WTC11 (cell line): ENCODE measurements at regions not wholly inside any gene's neighbourhood (a gene's known extent, or its start where the extent isn't known, plus 50 kb on each side); places are given as distances from the start of the nearest gene placed in this dataset.

Experiments
- ATAC-seq: fragments of 200-7000 bp; cut with Tn5 transposase; 2 replicates; pipeline ENCODE4 v1.10.0; 2021; ENCODE audit warnings: mild to moderate bottlenecking, moderate library complexity
- CTCF ChIA-PET: fragments of 300-600 bp; sonication (Branson Sonifier 250); formaldehyde crosslinking; loops from one replicate; lab custom pipeline; 2021; ENCODE audit warnings: antibody characterized with exemption; lab: Charles Lee
- POLR2A ChIA-PET: fragments of 350-600 bp; sonication (Branson Sonifier 250); formaldehyde crosslinking; loops from one replicate; lab custom pipeline; 2021; ENCODE audit warnings: antibody characterized with exemption; lab: Charles Lee
- DNase-seq: peaks from one replicate; pipeline ENCODE4 v3.0.0; 2021; ENCODE audit warnings: low spot score
- H3K27ac Mint-ChIP-seq: 2 replicates; pipeline ENCODE4 v1.8.0; 2021; ENCODE audit warnings: mixed read lengths
- H3K27me3 Mint-ChIP-seq: 2 replicates; pipeline ENCODE4 v1.8.0; 2021; ENCODE audit warnings: low read depth, mild to moderate bottlenecking, moderate library complexity, mixed read lengths
- H3K36me3 Mint-ChIP-seq: 2 replicates; pipeline ENCODE4 v1.8.0; 2021; ENCODE audit warnings: mixed read lengths
- H3K4me1 Mint-ChIP-seq: 2 replicates; pipeline ENCODE4 v1.8.0; 2022; ENCODE audit warnings: mixed read lengths
- H3K4me3 Mint-ChIP-seq: 2 replicates; pipeline ENCODE4 v1.8.0; 2021; ENCODE audit warnings: mild to moderate bottlenecking, moderate library complexity, mixed read lengths
- H3K9me3 Mint-ChIP-seq: 2 replicates; pipeline ENCODE4 v1.8.0; 2021; ENCODE audit warnings: mixed read lengths
- ARID4B ChIP-seq: sonication (generic); formaldehyde crosslinking; IDR thresholded peaks from 2 replicates; pipeline ENCODE4 v1.8.0; 2023; ENCODE audit warnings: missing genetic modification reagents, mild to moderate bottlenecking, borderline replicate concordance
- ATF6 ChIP-seq: sonication (generic); formaldehyde crosslinking; IDR thresholded peaks from 2 replicates; pipeline ENCODE4 v1.8.1; 2023; ENCODE audit warnings: mild to moderate bottlenecking, missing genetic modification reagents
- CREM ChIP-seq: sonication (generic); formaldehyde crosslinking; IDR thresholded peaks from 2 replicates; pipeline ENCODE4 v1.8.1; 2022; ENCODE audit warnings: mild to moderate bottlenecking, missing genetic modification reagents, moderate library complexity
- E2F5 ChIP-seq: sonication (generic); formaldehyde crosslinking; IDR thresholded peaks from 2 replicates; pipeline ENCODE4 v1.8.1; 2022; ENCODE audit warnings: mild to moderate bottlenecking, moderate library complexity, missing genetic modification reagents
- ELF4 ChIP-seq: sonication (generic); formaldehyde crosslinking; IDR thresholded peaks from 2 replicates; pipeline ENCODE4 v1.8.1; 2022; ENCODE audit warnings: low read depth, mild to moderate bottlenecking, moderate library complexity, missing genetic modification reagents
- KAT7 ChIP-seq: sonication (generic); formaldehyde crosslinking; IDR thresholded peaks from 2 replicates; pipeline ENCODE4 v1.8.1; 2023; ENCODE audit warnings: missing genetic modification reagents, mild to moderate bottlenecking, borderline replicate concordance
- MXD4 ChIP-seq: fragments of 250-450 bp; sonication (Bioruptor Pico); IDR thresholded peaks from 2 replicates; pipeline ENCODE4 v1.8.0; 2021; ENCODE audit warnings: mild to moderate bottlenecking, moderate library complexity, borderline replicate concordance
- NFE2L1 ChIP-seq: sonication (generic); formaldehyde crosslinking; IDR thresholded peaks from 2 replicates; pipeline ENCODE4 v1.8.1; 2023; ENCODE audit warnings: missing genetic modification reagents
- NR1H2 ChIP-seq: sonication (generic); formaldehyde crosslinking; IDR thresholded peaks from 2 replicates; pipeline ENCODE4 v1.9.0; 2021; ENCODE audit warnings: mild to moderate bottlenecking, moderate library complexity, missing genetic modification reagents
- RELA ChIP-seq: sonication (generic); formaldehyde crosslinking; IDR thresholded peaks from 2 replicates; pipeline ENCODE4 v1.8.1; 2022; ENCODE audit warnings: missing genetic modification reagents, mild to moderate bottlenecking, borderline replicate concordance
- STAT6 ChIP-seq: sonication (generic); formaldehyde crosslinking; conservative IDR thresholded peaks from 2 replicates; pipeline ENCODE4 v1.8.1; 2023; ENCODE audit warnings: mild to moderate bottlenecking, low read depth, missing genetic modification reagents, moderate library complexity
- TCF7 ChIP-seq: sonication (generic); formaldehyde crosslinking; IDR thresholded peaks from 2 replicates; pipeline ENCODE4 v1.8.0; 2022; ENCODE audit warnings: mild to moderate bottlenecking, low read depth, missing genetic modification reagents, moderate library complexity
- TEAD1 ChIP-seq: sonication (generic); formaldehyde crosslinking; IDR thresholded peaks from 2 replicates; pipeline ENCODE4 v1.8.0; 2022; ENCODE audit warnings: mild to moderate bottlenecking, missing genetic modification reagents
- ZMAT4 ChIP-seq: fragments of 250-450 bp; sonication (Bioruptor Pico); IDR thresholded peaks from 2 replicates; pipeline ENCODE4 v1.9.0; 2021; ENCODE audit warnings: mild to moderate bottlenecking
- ZNF121 ChIP-seq: sonication (generic); formaldehyde crosslinking; IDR thresholded peaks from 2 replicates; pipeline ENCODE4 v1.8.0; 2023; ENCODE audit warnings: missing genetic modification reagents
- ZNF138 ChIP-seq: sonication (generic); formaldehyde crosslinking; conservative IDR thresholded peaks from 2 replicates; pipeline ENCODE4 v1.8.1; 2022; ENCODE audit warnings: mild to moderate bottlenecking, moderate library complexity, missing genetic modification reagents
- ZNF416 ChIP-seq: fragments of 250-450 bp; sonication (Bioruptor Pico); IDR thresholded peaks from 2 replicates; pipeline ENCODE4 v1.9.0; 2021; ENCODE audit warnings: mild to moderate bottlenecking, inconsistent platforms

- Mint-ChIP-seq H3K36me3 (no peaks in the 10 kb centered on the region), H3K9me3 (no peaks in the 10 kb centered on the region; the same call in 1 of the 2 replicates), H3K27me3 (no peaks in the 10 kb centered on the region), H3K4me1 (peaks cover 12% of the 10 kb centered on the region), H3K27ac (no peak overlapping the region), H3K4me3 (no peak overlapping the region)
- TF ChIP-seq ZMAT4 (CRISPR knock-in tag) (no peak), CREM (CRISPR knock-in tag) (no peak), KAT7 (no peak), TCF7 (CRISPR knock-in tag) (no peak), ATF6 (CRISPR knock-in tag) (no peak), STAT6 (CRISPR knock-in tag) (no peak), E2F5 (no peak), ZNF121 (CRISPR knock-in tag) (no peak), MXD4 (CRISPR knock-in tag) (no peak)
- ATAC-seq: no peak
- no peak for DNase-seq
- ChIA-PET POLR2A (no interaction called here), CTCF (no interaction called here)
Observed at GRCh38 chr6:134510142-134510541, 192.2 kb upstream of the SGK1 start.

- Mint-ChIP-seq H3K4me3 (no peak overlapping the region), H3K9me3 (no peaks in the 10 kb centered on the region; the same call in 1 of the 2 replicates), H3K4me1 (peaks cover 7% of the 10 kb centered on the region), H3K36me3 (no peaks in the 10 kb centered on the region), H3K27me3 (no peaks in the 10 kb centered on the region), H3K27ac (no peak overlapping the region)
- ATAC-seq (no peak), DNase-seq (no peak)
- ChIA-PET POLR2A (no interaction called here), CTCF (no interaction called here)
- TF ChIP-seq NFE2L1 (CRISPR knock-in tag): no peak
- TF ChIP-seq RELA (CRISPR knock-in tag): no peak
- no peak for TF ChIP-seq ARID4B
- no peak for TF ChIP-seq ELF4 (CRISPR knock-in tag)
- TF ChIP-seq ZNF138 (CRISPR knock-in tag): no peak
- no peak for TF ChIP-seq NR1H2 (CRISPR knock-in tag)
- TF ChIP-seq TEAD1 (CRISPR knock-in tag): no peak
- no peak for TF ChIP-seq ZNF416 (CRISPR knock-in tag)
Observed at GRCh38 chr6:134508862-134509498, 191.1 kb upstream of the SGK1 start.
